Progenitor cell of endocrine pancreas (in vitro differentiated cells): ENCODE measurements at regions not wholly inside any gene's neighbourhood (a gene's known extent, or its start where the extent isn't known, plus 50 kb on each side); places are given as distances from the start of the nearest gene placed in this dataset.

Experiments
- DNase-seq: peaks from one replicate; pipeline ENCODE4 v3.0.0; 2021; ENCODE audit warnings: low spot score; ENCODE audit not compliant: unreplicated experiment
- H3K27ac Mint-ChIP-seq: 2 replicates; pipeline ENCODE4 v1.8.0; 2021; ENCODE audit warnings: mild to moderate bottlenecking, moderate library complexity, mixed read lengths
- H3K27me3 Mint-ChIP-seq: 2 replicates; pipeline ENCODE4 v1.8.0; 2021; ENCODE audit warnings: mixed read lengths
- H3K36me3 Mint-ChIP-seq: 2 replicates; pipeline ENCODE4 v1.8.0; 2022; ENCODE audit warnings: mixed read lengths; ENCODE audit not compliant: insufficient read depth
- H3K4me1 Mint-ChIP-seq: 2 replicates; pipeline ENCODE4 v1.8.0; 2021; ENCODE audit warnings: low read depth, mixed read lengths
- H3K4me3 Mint-ChIP-seq: 2 replicates; pipeline ENCODE4 v1.8.0; 2021; ENCODE audit warnings: low read depth, mild to moderate bottlenecking, moderate library complexity, mixed read lengths
- H3K9me3 Mint-ChIP-seq: 2 replicates; pipeline ENCODE4 v1.8.0; 2021; ENCODE audit warnings: low read depth, mixed read lengths
- CTCF ChIP-seq: fragments of 200-600 bp; sonication (generic); IDR thresholded peaks from one replicate; pipeline ENCODE4 v1.5.0; 2021; ENCODE audit warnings: antibody characterized with exemption, mild to moderate bottlenecking; ENCODE audit not compliant: unreplicated experiment

DNA sequence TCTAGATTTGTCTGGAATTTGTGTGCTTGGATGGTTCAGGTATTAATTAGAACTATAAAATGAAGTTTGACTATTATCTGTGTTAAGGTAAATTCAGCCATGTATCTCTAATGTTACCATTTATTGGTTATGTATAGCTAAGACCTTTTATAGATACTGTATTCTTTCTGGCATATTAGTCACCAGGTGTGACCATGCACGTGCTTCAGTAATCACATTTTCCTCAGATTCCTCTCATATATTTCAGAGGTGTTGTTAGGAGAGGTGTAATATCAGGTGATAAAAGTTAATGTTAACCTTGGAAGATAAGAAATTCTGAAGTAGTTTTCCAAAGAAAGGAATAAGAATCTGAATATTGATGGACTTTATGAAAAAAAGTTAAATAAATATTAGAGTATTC is 194.5 kb upstream of the KHDRBS2 start:
- Mint-ChIP-seq H3K4me1 (no peaks in the 10 kb centered on the region), H3K27me3 (no peaks in the 10 kb centered on the region), H3K4me3 (no peak overlapping the region), H3K9me3 (no peaks in the 10 kb centered on the region), H3K27ac (no peak overlapping the region), H3K36me3 (no peaks in the 10 kb centered on the region)
- no peak for TF ChIP-seq CTCF
- DNase-seq = no peak

DNA sequence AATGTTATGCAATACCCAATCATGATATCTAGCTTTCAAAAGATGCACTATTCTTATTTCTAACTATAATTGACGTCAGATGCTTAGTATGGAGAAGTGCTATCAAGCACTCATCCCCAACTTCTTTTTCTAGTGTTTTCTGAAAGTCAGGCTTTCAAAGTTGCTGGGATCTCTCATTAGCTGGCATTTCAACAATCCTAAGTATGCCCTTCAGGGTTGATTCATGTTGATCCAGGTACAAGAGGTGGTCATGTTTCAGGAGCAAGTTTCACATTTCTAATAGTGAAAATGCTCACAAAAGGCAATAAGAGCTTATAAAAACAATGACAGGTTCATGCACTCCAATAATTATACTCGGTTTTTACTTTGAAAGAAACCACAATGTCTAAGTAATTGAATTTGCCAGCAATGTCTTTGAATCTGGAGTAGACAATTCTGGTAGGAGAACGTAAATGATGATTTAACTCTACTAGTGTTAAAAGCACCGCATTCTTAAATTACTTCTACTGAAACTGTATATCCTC is 193.7 kb upstream of the KHDRBS2 start:
- no peak overlapping the region for H3K27ac Mint-ChIP-seq
- H3K4me3 Mint-ChIP-seq = no peak overlapping the region
- H3K9me3 Mint-ChIP-seq = no peaks in the 10 kb centered on the region
- DNase-seq = no peak
- no peaks in the 10 kb centered on the region for H3K27me3 Mint-ChIP-seq
- no peak for TF ChIP-seq CTCF
- H3K36me3 Mint-ChIP-seq = no peaks in the 10 kb centered on the region
- H3K4me1 Mint-ChIP-seq = no peaks in the 10 kb centered on the region

- H3K36me3 Mint-ChIP-seq = no peaks in the 10 kb centered on the region
- H3K27me3 Mint-ChIP-seq = no peaks in the 10 kb centered on the region
- H3K4me3 Mint-ChIP-seq = no peak overlapping the region
- no peak for TF ChIP-seq CTCF
- H3K27ac Mint-ChIP-seq = no peak overlapping the region
- H3K4me1 Mint-ChIP-seq = no peaks in the 10 kb centered on the region
- H3K9me3 Mint-ChIP-seq = no peaks in the 10 kb centered on the region
- no peak for DNase-seq
These were observed 188.8 kb upstream of the KHDRBS2 start for GRCh38 chr6:62474793-62475192.

DNA sequence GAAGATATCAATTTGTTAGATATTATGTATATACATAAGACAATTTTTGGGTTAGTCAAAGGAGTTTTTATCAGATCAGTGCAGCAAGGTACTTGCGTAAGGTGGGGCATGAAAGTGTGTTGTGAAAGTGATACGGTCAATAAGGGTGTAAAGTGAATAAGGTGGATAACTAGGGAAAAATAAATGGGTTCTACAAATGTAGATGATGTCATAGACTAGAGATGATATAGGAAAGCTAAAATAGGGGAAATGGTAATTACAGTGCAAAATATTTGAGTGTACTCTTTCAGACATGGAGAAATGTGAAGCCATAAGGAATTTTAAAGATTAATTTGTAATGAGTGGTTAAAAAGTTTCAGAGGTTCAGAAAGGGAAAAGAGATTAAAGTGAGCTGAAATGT is 180.6 kb upstream of the KHDRBS2 start:
- no peak for DNase-seq
- no peaks in the 10 kb centered on the region for H3K9me3 Mint-ChIP-seq
- H3K4me1 Mint-ChIP-seq = no peaks in the 10 kb centered on the region
- H3K27me3 Mint-ChIP-seq = no peaks in the 10 kb centered on the region
- H3K36me3 Mint-ChIP-seq = no peaks in the 10 kb centered on the region
- TF ChIP-seq CTCF = no peak
- no peak overlapping the region for H3K27ac Mint-ChIP-seq
- no peak overlapping the region for H3K4me3 Mint-ChIP-seq

DNA sequence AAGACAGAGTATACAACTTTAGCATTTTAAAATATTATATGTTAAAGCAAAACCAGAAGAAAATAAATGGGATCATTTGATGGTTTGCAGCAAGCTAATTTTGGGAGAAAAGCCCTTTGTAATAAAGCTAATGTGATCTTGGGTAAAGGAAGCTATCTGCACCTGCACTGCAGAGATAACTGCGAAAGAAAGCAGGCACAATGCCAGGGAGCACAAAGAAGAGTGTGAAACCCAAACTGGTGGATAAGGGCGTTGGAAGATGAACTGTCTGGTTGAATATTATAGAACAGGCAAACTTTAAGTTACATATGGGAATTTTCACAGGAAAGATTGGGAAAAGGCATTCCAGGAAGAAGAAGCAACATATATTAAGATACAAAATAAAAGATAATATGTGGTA is 179.2 kb upstream of the KHDRBS2 start:
- H3K4me1 Mint-ChIP-seq = no peaks in the 10 kb centered on the region
- H3K4me3 Mint-ChIP-seq = no peak overlapping the region
- no peak overlapping the region for H3K27ac Mint-ChIP-seq
- no peaks in the 10 kb centered on the region for H3K9me3 Mint-ChIP-seq
- no peaks in the 10 kb centered on the region for H3K36me3 Mint-ChIP-seq
- TF ChIP-seq CTCF = no peak
- no peaks in the 10 kb centered on the region for H3K27me3 Mint-ChIP-seq
- no peak for DNase-seq
